HUES64 (cell line): ENCODE measurements at regions not wholly inside any gene's neighbourhood (a gene's known extent, or its start where the extent isn't known, plus 50 kb on each side); places are given as distances from the start of the nearest gene placed in this dataset.

Experiments
- H3K27ac ChIP-seq: 2 replicates; pipeline ENCODE4 v1.7.0; 2013; ENCODE audit warnings: low read depth, low read length, inconsistent platforms
- H3K27me3 ChIP-seq: 2 replicates; pipeline ENCODE4 v1.6.1; 2013; ENCODE audit warnings: mild to moderate bottlenecking, low read length; ENCODE audit not compliant: insufficient read depth
- H3K36me3 ChIP-seq: 2 replicates; pipeline ENCODE4 v1.6.1; 2013; ENCODE audit warnings: mild to moderate bottlenecking, low read length; ENCODE audit not compliant: insufficient read depth
- H3K4me1 ChIP-seq: 2 replicates; pipeline ENCODE4 v1.6.1; 2013; ENCODE audit warnings: mild to moderate bottlenecking, low read length, moderate library complexity; ENCODE audit not compliant: insufficient read depth
- H3K4me3 ChIP-seq: 2 replicates; pipeline ENCODE4 v1.5.1; 2013; ENCODE audit warnings: mild to moderate bottlenecking, low read length, moderate library complexity
- H3K9ac ChIP-seq: 2 replicates; pipeline ENCODE4 v1.6.1; 2013; ENCODE audit warnings: mild to moderate bottlenecking, low read depth, low read length
- H3K9me3 ChIP-seq: 2 replicates; pipeline ENCODE4 v1.6.1; 2013; ENCODE audit warnings: low read depth, low read length; ENCODE audit not compliant: insufficient read depth
- WGBS: fragments of 150-250, 120-280 bp; methylation state at CpG from one replicate; pipeline ENCODE4 v1.1.7; 2013; ENCODE audit warnings: missing lambda C conversion rate; 5-methylcytosine and 5-hydroxymethylcytosine counted together

DNA sequence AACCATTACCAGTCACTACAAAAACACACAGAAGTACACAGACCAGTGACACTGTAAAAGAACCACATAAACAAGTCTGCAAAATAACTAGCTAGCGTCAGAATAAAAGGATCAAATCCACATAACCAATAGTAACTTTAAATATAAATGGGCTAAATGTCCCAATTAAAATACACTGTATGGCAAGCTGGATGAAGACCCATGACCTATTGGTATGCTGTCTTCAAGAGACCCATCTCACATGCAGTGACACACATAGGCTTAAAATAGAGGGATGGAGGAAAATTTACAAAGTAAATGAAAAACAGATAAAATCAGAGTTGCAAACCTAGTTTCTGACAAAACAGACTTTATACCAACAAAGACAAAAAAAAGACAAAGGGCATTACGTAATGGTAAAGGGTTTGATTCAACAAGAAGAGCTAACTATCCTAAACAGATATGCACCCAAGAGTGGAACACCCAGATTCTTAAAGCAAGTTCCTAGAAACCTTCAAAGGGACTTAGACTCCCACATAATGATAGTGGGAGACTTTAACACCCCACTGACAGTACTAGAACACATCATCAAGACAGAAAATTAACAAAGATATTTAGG is 196.9 kb downstream of the TBX15 start:
- H3K9ac ChIP-seq, result no peak overlapping the region
- H3K9me3 ChIP-seq, result no peaks in the 10 kb centered on the region; the same call in 1 of the 2 replicates
- no peak overlapping the region for H3K4me3 ChIP-seq
- H3K27me3 ChIP-seq, result no peaks in the 10 kb centered on the region
- H3K36me3 ChIP-seq, result no peaks in the 10 kb centered on the region
- no peaks in the 10 kb centered on the region for H3K4me1 ChIP-seq
- no peak overlapping the region for H3K27ac ChIP-seq
- WGBS, result 50% methylated on average over 2 of the region's 2 CpGs

DNA sequence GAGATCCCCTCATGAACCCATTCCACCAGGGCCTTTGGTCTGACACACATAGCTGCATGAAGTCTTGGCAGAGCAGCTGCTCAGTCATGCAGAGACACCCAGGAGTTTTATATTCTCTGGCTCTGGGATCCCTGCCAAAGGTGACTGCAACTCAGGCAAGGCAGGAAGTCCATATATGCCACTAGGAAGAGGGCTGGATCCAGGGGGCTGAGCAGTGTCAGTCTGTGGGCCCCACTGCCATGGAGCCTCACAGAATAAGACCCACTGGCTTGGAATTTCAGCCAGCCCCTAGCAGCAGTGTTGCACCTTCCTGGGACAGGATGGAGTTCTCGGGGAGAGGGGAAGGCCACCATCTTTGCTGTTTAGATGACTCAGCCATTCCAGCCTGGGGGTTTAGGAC is 199.7 kb downstream of the TBX15 start:
- no peaks in the 10 kb centered on the region for H3K27me3 ChIP-seq
- no peaks in the 10 kb centered on the region; the same call in 1 of the 2 replicates for H3K9me3 ChIP-seq
- 88% methylated on average over 1 of the region's 1 CpG for WGBS
- no peaks in the 10 kb centered on the region for H3K36me3 ChIP-seq
- H3K4me1 ChIP-seq, result 0 out of 2 replicates have a peak, but pooled peaks cover 2% of the 10 kb centered on the region
- no peak overlapping the region for H3K9ac ChIP-seq
- no peak overlapping the region for H3K27ac ChIP-seq
- no peak overlapping the region for H3K4me3 ChIP-seq

DNA sequence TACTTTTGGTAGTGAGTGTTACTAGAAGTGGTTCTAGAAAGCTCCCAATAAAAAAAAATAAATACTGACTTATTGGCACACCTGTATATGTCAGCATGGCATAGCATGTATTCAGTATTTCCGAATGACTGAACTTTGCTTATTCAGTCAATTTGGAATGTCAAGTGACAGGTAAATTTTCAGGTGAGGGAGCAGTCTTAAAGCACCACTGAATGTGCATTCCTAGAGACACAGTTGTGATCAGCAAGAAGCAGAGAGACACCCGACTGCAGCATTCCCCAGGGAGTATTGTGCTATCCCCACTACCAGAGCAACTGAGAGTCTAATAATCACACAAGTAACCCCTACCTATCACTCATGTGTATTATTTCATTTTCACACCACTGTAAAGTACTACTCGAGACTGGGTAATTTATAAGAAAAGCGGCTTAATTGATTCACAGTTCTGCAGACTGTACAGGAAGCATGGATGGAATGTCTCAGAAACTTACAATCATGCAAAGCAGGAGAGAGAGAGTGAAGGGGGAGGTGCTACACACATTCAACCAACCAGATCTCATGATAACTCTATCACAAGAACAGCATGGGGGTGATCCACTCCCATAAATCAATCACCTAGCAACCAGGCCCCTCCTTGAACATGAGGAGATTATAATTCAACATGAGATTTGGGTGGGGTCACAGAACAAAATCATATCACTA is 201.5 kb downstream of the TBX15 start:
- Histone ChIP-seq H3K4me3 (no peak overlapping the region), H3K27me3 (no peaks in the 10 kb centered on the region), H3K4me1 (0 out of 2 replicates have a peak, but pooled peaks cover 3% of the 10 kb centered on the region), H3K9ac (no peak overlapping the region), H3K9me3 (no peaks in the 10 kb centered on the region; the same call in 1 of the 2 replicates), H3K27ac (no peak overlapping the region), H3K36me3 (no peaks in the 10 kb centered on the region)
- WGBS, result 91% methylated on average over 4 of the region's 4 CpGs

DNA sequence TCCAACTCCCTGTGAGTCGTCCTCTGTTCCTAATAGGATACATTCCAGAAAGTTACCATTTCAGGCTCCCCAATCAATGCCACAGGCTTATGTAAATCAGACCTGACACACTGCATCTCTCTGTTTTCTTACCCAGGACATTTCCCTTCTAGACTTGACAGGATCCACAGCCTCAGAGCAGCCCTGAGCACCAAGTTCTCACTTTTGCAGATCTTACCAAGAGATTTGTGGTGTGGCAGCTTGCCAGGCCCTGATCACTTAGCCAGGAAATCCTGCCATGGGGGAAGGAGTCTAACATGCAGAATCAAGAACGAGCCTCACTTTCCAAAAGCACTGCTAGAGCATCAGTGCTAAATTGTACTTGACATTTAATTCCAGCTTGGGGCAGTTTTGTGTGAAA is 202.9 kb downstream of the TBX15 start:
- Histone ChIP-seq H3K9me3 (no peaks in the 10 kb centered on the region; the same call in 1 of the 2 replicates), H3K36me3 (no peaks in the 10 kb centered on the region), H3K27me3 (no peaks in the 10 kb centered on the region), H3K4me3 (no peak overlapping the region), H3K4me1 (0 out of 2 replicates have a peak, but pooled peaks cover 3% of the 10 kb centered on the region), H3K9ac (no peak overlapping the region), H3K27ac (no peak overlapping the region)
- 88% methylated on average over 2 of the region's 2 CpGs for WGBS

DNA sequence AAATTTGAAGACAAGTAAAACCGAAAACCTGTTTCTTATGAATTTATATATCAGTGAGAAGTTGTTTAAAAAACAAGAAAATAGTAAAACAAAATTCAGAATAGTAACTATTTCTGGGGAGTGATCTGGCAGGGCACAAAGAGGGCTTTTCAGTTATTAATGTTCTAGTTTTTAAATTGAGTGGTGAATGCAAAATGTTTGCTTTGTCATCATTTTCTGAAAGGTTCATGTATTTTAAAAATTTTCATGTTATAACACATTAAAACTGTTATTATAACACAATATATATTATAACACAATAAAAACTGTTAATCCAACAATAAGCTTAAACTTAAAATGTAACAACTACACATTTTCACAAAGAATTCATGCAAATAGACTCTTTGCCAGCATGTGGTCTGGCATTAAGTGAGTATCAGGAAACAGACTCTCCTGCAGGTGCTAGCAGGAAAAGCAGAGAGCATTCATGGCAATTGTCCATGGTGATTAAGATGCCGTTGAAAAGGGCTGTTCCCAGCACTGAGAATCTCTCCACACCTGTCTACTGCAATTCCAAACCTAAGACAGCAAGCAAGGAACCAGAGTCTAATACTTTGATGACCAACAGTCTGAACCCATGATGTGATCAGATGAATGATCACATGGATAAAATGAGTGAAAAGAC is 204.9 kb downstream of the TBX15 start:
- H3K4me3 ChIP-seq, result no peak overlapping the region
- H3K9me3 ChIP-seq, result no peaks in the 10 kb centered on the region
- WGBS, result 76% methylated on average over 2 of the region's 2 CpGs
- H3K36me3 ChIP-seq, result no peaks in the 10 kb centered on the region
- no peak overlapping the region for H3K27ac ChIP-seq
- 0 out of 2 replicates have a peak, but pooled peaks cover 3% of the 10 kb centered on the region for H3K4me1 ChIP-seq
- no peaks in the 10 kb centered on the region for H3K27me3 ChIP-seq
- H3K9ac ChIP-seq, result no peak overlapping the region

DNA sequence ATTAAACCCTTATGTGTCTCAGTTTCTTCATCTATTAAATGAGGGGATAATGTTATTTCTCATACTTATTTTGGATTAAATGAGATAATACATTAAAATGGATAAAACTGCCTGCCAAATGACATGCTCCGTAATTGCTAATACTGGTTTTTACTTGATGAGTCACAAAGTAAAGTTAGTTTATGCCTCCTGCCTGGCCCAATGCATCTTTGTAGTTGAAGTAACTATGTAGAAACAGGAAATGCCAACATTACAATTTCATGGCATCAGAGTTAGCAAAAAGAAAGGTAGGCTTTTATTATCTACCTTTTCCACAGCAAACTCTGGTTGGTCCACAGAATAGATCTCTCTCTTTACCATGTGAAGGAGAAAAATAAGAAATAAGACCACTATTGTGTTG is 214.5 kb downstream of the TBX15 start:
- Histone ChIP-seq H3K9me3 (no peaks in the 10 kb centered on the region), H3K4me3 (no peak overlapping the region), H3K36me3 (no peaks in the 10 kb centered on the region), H3K27me3 (no peaks in the 10 kb centered on the region), H3K27ac (no peak overlapping the region), H3K4me1 (no peaks in the 10 kb centered on the region), H3K9ac (no peak overlapping the region)
- WGBS, result 92% methylated on average over 1 of the region's 1 CpG

DNA sequence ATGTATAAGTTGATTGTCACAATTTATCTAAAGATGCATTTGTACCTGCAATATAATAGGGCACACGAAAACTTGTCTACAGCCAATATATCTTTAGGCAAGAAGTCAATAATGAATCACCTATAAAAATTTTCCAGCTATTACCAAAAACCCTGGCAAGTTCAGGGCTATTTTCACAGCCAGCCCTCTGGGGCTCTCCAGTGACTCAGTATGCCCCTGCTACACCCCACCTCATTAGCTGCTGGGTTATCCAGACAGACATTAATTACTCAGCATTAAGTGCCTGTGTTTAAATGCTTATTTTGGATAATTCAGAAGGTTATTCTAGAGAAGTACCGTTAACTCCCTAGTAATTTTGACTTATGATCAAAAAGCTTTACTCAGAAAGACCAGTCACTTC is 220.2 kb downstream of the TBX15 start:
- Histone ChIP-seq H3K9me3 (peaks cover 12% of the 10 kb centered on the region; the same call in 1 of the 2 replicates), H3K27ac (no peak overlapping the region), H3K4me1 (no peaks in the 10 kb centered on the region), H3K36me3 (no peaks in the 10 kb centered on the region), H3K27me3 (no peaks in the 10 kb centered on the region), H3K4me3 (no peak overlapping the region), H3K9ac (no peak overlapping the region)
- 88% methylated on average over 2 of the region's 2 CpGs for WGBS

DNA sequence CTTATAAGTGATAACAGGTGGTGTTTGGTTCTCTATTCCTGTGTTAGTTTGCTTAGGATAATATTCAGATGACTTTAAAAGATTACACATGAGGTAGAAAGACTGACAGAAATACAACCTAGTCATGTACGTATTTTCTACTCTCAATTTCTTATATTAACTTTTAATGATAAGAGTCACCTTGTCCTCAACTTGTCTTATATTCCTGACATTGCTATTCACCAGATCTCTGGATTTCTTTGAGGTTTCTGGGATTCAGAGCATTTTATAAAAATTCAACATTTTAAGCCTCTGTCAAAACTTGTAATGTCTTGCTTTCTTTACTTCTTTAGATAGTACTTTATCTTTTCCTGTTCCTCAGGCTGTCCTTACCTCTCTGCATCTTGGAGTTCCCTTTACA is 234.2 kb downstream of the TBX15 start:
- no peaks in the 10 kb centered on the region for H3K9me3 ChIP-seq
- H3K9ac ChIP-seq, result no peak overlapping the region
- H3K4me3 ChIP-seq, result no peak overlapping the region
- H3K4me1 ChIP-seq, result peaks cover 9% of the 10 kb centered on the region
- H3K27ac ChIP-seq, result no peak overlapping the region
- peaks cover 49% of the 10 kb centered on the region for H3K27me3 ChIP-seq
- no peaks in the 10 kb centered on the region for H3K36me3 ChIP-seq
- 100% methylated on average over 1 of the region's 1 CpG for WGBS

DNA sequence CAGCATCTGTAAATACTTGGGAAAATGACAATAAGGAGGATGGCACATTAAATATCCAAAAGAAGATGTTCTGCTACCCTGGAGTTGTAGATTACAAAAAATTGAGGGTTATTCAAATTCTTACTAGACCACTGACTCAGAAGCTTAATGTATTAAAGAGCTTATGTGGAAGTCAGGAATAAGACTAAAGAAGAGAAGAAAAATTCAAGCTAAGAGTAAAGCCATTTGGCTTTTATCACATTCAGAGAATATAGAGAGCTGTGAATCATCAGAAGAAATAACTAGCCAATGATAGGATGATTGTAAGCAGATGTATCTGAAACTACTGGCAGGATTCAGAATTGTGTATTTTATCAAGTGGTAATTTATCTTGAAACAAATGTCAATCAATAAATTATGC is 237.0 kb downstream of the TBX15 start:
- no peaks in the 10 kb centered on the region for H3K36me3 ChIP-seq
- no peak overlapping the region for H3K9ac ChIP-seq
- peaks cover 43% of the 10 kb centered on the region for H3K27me3 ChIP-seq
- H3K27ac ChIP-seq, result no peak overlapping the region
- H3K4me3 ChIP-seq, result no peak overlapping the region
- H3K9me3 ChIP-seq, result no peaks in the 10 kb centered on the region
- H3K4me1 ChIP-seq, result peaks cover 9% of the 10 kb centered on the region

DNA sequence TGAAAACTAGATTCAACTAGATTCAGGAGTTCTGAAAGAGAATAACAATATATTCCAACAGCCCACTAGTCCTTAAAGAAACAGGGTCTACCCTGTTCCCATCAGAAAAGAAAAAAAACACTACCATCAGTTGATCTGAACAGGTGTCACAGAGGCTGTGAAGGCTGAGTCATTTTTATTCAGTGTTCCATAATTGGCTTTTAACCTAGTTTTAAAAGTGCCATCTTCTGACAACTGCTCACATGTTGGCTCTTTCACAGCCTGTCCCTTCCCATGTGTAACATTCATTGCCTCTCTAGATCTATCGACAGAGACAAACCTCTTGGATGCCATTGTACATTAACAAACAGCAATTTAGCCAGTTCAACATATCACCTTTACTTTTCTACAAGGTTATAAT is 243.7 kb downstream of the TBX15 start:
- WGBS, result 97% methylated on average over 1 of the region's 1 CpG
- Histone ChIP-seq H3K9me3 (no peaks in the 10 kb centered on the region), H3K36me3 (no peaks in the 10 kb centered on the region), H3K27ac (no peak overlapping the region), H3K4me3 (no peak overlapping the region), H3K9ac (no peak overlapping the region), H3K27me3 (no peaks in the 10 kb centered on the region), H3K4me1 (peaks cover 7% of the 10 kb centered on the region)

DNA sequence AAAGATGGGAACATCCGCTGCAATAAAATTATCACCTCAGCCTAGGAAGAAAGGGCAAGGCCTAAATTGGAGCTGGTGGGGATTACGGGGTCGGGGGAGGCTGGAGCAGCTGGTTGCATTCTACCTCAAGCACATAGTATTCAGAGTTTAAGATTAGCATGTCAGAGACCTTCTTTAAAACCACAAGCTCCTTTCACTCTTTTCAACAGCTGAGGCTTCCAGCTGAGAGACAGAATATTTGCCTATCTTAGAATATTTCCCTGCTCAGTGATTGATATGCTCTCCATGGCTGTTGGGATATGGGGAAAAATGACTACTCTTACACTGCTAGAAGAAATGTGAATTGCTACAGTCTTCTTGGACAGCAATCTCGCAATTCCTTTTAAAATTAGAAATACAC is 248.6 kb downstream of the TBX15 start:
- H3K4me3 ChIP-seq, result no peak overlapping the region

More for the DNA sequence above, 248.6 kb downstream of the TBX15 start:
- Histone ChIP-seq H3K27ac (peak overlapping the region; percentile 56; the same call in 1 of the 2 replicates), H3K4me1 (peaks cover 18% of the 10 kb centered on the region), H3K9ac (no peak overlapping the region), H3K27me3 (no peaks in the 10 kb centered on the region), H3K36me3 (no peaks in the 10 kb centered on the region), H3K9me3 (no peaks in the 10 kb centered on the region)
- WGBS, result 63% methylated on average over 1 of the region's 4 CpGs
